Stomach (tissue), 4 donors: ENCODE measurements at regions not wholly inside any gene's neighbourhood (a gene's known extent, or its start where the extent isn't known, plus 50 kb on each side); places are given as distances from the start of the nearest gene placed in this dataset.

ENCODE experiments used
- POLR2A ChIP-seq, 4 donors: fragments of 450-650 bp; IDR thresholded peaks; one replicate each; pipeline ENCODE4 v1.6.1; 2016; ENCODE audit warnings: antibody characterized with exemption in 4 of 4, control low read depth in 2 of 4, mild to moderate bottlenecking in 1 of 4, moderate library complexity in 1 of 4
- POLR2AphosphoS5 ChIP-seq, 3 donors: sonication (generic); formaldehyde crosslinking; IDR thresholded peaks; one replicate each; pipeline ENCODE4 v1.6.1; 2016; ENCODE audit warnings: antibody characterized with exemption in 3 of 3
- TF ChIP-seq, protein P1 (sequence below), 7 experiments: fragments of 450-650 bp in 4 of 7; fragments of 200-600 bp in 3 of 7; sonication (generic) in 3 of 7; IDR thresholded peaks; one replicate each; pipeline ENCODE4 v1.5.1; 2016 to 2019; ENCODE audit warnings: antibody characterized with exemption in 7 of 7, control low read depth in 2 of 7, mild to moderate bottlenecking in 1 of 7

DNA sequence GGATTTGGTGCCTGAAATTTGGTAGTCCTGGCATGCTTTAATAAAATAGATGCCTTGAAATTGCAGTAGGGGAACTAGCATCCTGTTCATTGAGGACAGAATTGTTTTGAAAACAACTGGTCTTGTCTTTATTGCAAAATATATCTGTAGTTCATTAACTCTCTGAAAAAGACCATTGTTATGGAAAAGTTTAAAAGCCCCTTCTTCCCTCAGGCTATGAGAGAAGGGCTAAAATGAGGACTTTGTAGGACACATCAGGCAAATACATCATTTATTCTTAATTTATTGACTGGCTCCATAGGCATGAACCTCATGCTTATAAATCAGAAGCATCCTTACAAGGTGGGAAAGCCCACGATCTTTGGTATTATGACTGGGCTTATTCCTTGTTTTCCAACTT, 221.0 kb upstream of the CBLB start:
- TF ChIP-seq POLR2AphosphoS5 (IDR thresholded peaks at IDR 0.05) (no peak), POLR2A (IDR thresholded peaks at IDR 0.05) (no peak)
- TF ChIP-seq, protein P1, sequence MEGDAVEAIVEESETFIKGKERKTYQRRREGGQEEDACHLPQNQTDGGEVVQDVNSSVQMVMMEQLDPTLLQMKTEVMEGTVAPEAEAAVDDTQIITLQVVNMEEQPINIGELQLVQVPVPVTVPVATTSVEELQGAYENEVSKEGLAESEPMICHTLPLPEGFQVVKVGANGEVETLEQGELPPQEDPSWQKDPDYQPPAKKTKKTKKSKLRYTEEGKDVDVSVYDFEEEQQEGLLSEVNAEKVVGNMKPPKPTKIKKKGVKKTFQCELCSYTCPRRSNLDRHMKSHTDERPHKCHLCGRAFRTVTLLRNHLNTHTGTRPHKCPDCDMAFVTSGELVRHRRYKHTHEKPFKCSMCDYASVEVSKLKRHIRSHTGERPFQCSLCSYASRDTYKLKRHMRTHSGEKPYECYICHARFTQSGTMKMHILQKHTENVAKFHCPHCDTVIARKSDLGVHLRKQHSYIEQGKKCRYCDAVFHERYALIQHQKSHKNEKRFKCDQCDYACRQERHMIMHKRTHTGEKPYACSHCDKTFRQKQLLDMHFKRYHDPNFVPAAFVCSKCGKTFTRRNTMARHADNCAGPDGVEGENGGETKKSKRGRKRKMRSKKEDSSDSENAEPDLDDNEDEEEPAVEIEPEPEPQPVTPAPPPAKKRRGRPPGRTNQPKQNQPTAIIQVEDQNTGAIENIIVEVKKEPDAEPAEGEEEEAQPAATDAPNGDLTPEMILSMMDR (IDR thresholded peaks at IDR 0.05) = no peak
